ENCODE measurements at regions not wholly inside any gene's neighbourhood (a gene's known extent, or its start where the extent isn't known, plus 50 kb on each side); places are given as distances from the start of the nearest gene placed in this dataset.

DNA sequence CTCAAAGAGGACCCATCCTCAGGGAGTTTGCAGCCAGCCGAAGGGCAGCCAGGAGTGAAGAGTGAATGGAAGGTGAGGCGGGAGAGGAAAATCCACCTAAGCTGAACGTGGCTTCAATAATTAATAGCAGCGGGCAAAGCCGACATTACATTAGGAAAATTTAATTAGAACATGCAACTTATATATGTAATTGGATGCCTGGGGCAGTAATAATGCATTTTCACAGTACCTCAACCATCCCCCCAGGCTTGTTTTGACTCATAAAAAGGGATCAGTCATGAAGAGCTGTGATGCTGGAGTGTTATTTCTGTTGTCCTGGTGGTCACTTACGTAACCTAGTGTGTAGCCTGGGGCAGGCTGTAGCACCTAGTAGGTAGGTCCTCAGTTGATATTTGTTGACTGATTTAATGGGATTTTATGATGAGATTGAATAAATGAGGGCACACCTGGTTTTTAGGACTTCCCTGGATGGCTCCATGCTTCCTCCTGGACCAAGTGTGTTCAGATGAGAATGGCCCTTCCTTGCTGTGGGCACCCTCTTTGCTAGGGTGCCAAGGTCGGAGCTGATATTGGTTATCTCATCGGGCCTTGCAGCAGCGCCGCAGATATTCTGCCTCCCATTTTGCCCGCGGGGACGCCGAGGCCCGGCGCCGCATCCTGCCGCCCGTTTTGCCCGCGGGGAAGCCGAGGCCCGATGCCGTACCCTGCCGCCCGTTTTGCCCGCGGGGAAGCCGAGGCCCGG, 128.8 kb downstream of the CDH26 start:
- ATAC-seq (ENCODE audit: low FRiP score) (no peak), DNase-seq (ENCODE audit: low spot score) (no peak)
- TF ChIP-seq, protein P1, sequence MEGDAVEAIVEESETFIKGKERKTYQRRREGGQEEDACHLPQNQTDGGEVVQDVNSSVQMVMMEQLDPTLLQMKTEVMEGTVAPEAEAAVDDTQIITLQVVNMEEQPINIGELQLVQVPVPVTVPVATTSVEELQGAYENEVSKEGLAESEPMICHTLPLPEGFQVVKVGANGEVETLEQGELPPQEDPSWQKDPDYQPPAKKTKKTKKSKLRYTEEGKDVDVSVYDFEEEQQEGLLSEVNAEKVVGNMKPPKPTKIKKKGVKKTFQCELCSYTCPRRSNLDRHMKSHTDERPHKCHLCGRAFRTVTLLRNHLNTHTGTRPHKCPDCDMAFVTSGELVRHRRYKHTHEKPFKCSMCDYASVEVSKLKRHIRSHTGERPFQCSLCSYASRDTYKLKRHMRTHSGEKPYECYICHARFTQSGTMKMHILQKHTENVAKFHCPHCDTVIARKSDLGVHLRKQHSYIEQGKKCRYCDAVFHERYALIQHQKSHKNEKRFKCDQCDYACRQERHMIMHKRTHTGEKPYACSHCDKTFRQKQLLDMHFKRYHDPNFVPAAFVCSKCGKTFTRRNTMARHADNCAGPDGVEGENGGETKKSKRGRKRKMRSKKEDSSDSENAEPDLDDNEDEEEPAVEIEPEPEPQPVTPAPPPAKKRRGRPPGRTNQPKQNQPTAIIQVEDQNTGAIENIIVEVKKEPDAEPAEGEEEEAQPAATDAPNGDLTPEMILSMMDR (IDR thresholded peaks at IDR 0.05) = no peak

DNA sequence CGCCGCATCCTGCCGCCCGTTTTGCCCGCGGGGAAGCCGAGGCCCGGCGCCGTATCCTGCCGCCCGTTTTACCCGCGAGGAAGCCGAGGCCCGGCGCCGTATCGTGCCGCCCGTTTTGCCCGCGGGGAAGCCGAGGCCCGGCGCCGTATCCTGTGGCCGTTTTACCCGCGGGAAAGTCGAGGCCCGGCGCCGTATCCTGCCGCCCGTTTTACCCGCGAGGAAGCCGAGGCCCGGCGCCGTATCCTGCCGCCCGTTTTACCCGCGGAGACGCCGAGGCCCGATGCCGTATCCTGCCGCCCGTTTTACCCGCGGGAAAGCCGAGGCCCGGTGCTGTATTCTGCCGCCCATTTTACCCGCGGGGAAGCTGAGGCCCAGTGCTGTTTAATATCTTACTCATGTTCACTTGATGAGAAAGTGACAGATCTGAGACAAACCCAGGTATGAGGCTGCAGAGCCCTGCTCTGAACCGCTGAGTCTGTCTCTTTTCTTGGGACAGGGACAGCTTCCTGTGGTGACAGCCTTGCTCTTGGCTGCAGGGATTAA, 129.4 kb downstream of the CDH26 start:
- TF ChIP-seq, protein P1 (IDR thresholded peaks at IDR 0.05) = no peak
- ATAC-seq (ENCODE audit: low FRiP score) (no peak), DNase-seq (ENCODE audit: low spot score) (no peak)

DNA sequence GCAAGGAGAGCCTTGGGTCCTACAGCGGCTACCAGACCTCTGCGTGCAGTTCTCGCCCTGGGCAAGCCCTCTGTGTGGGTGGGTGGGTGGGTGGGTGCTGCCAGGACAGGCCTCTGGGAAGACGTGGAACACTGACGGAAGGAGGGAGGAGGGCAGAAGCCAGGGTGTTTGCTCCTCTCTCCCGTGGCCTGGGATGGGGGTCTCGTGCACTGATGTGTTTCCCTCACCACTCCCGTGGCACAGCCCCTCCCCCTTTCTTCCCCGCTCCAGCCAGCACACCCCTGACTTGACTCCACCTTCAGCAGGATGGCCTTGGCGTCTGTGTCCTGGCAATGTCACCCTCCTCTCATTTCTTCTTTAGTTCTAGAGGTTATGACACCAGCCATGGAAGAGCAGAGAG, 130.0 kb downstream of the CDH26 start:
- DNase-seq (ENCODE audit: low spot score) (no peak), ATAC-seq (ENCODE audit: low FRiP score) (no peak)
- TF ChIP-seq, protein P1 (IDR thresholded peaks at IDR 0.05) = no peak

DNA sequence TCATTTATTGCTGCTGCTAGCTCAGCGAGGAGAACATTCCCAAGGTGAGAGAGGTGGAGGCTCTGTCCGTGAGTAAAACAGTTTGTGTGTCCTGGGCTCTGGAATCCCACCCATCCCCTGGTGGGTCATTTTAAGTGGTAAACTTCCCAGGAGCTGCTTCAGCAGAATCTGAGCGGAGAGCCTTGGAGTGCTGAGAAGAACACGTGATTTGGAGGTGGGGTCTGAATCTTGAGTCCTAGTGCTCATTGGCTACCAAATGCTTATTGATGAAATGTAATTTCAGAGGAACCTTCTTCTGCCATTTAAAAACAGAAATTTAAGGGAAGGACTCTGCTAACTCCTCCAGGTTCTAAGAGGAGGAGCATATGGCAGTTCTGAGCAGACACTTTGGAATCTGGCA, 132.4 kb downstream of the CDH26 start:
- DNase-seq (ENCODE audit: low spot score) = no peak
- TF ChIP-seq, protein P1 (IDR thresholded peaks at IDR 0.05) = no peak
- no peak for ATAC-seq (ENCODE audit: low FRiP score)

DNA sequence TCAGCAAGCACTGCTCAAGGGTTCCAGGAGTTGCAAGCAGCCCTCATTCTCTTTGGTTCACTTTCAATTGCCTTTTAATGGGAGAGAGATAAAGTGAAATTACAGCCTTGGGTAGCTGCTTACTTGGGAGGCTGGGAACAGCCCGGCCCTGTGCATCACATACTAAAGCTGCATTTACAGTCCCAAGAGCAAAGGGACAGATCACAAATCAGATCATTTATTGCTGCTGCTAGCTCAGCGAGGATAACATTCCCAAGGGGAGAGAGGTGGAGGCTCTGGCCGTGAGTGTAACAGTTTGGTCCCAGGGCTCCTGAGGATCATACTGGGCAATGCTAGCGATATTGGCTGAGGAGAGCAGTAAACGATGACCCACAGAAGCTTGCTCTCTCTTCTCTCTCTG, 133.1 kb downstream of the CDH26 start:
- DNase-seq (ENCODE audit: low spot score) (no peak), ATAC-seq (ENCODE audit: low FRiP score) (no peak)
- TF ChIP-seq, protein P1 (IDR thresholded peaks at IDR 0.05) = no peak

DNA sequence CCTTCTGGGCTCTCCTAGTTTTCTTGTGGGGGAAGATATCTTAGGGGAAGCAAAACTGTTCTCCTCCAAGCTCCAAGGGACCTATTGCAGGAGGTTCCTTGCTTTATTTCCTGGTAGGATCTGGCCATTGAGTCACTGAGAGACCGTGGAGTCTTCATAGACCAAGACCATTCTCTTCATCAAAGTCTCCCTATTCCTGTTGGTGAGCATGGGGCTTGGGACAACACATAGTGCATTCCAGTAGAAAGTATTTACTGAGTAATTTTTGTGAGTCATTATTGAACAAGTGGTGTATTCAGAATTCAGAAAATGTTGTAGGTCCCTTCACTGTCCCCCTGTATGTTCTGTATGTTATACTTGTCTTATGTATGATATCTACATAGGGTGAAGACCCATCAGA, 133.6 kb downstream of the CDH26 start:
- TF ChIP-seq, protein P1 (IDR thresholded peaks at IDR 0.05) = no peak
- ATAC-seq (ENCODE audit: low FRiP score) (no peak), DNase-seq (ENCODE audit: low spot score) (no peak)

DNA sequence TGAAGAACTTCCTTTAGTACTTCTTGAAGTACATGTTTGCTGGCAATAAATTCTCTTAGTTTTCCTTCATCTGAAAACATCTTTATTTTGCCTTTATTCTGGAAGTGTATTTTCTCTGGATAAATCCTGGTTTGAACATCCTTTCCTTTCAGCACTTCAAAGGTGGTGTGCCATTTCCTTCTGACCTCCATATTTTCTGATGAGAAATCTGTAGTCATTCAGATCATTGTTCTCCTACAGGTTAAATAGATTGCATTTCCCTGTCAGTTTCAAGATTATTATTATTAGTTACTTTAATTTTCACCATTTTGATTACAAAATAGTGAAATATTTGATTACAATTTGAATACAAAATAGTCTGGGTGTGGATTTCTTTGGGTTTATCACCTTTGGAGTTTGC, 134.5 kb downstream of the CDH26 start:
- TF ChIP-seq, protein P1 (IDR thresholded peaks at IDR 0.05) = no peak
- ATAC-seq (ENCODE audit: low FRiP score) (no peak), DNase-seq (ENCODE audit: low spot score) (no peak)
